ENCODE measurements at regions not wholly inside any gene's neighbourhood (a gene's known extent, or its start where the extent isn't known, plus 50 kb on each side); places are given as distances from the start of the nearest gene placed in this dataset.

GRCh38 chr5:37984300-37984699 lies 144.5 kb upstream of the GDNF start:
- TF ChIP-seq SIN3A (IDR thresholded peaks at IDR 0.05; ENCODE audit: borderline replicate concordance, insufficient read depth, low read depth, low read length) (no peak), POLR2AphosphoS5 (IDR thresholded peaks at IDR 0.05; ENCODE audit: low read depth, low read length) (no peak), REST (IDR thresholded peaks at IDR 0.05; ENCODE audit: insufficient read depth in 1 of 2, low read depth in 2 of 2, low read length in 1 of 2) (no peak), TCF7L2 (IDR thresholded peaks at IDR 0.05; ENCODE audit: low read depth, low read length) (no peak)
- TF ChIP-seq, protein P1, sequence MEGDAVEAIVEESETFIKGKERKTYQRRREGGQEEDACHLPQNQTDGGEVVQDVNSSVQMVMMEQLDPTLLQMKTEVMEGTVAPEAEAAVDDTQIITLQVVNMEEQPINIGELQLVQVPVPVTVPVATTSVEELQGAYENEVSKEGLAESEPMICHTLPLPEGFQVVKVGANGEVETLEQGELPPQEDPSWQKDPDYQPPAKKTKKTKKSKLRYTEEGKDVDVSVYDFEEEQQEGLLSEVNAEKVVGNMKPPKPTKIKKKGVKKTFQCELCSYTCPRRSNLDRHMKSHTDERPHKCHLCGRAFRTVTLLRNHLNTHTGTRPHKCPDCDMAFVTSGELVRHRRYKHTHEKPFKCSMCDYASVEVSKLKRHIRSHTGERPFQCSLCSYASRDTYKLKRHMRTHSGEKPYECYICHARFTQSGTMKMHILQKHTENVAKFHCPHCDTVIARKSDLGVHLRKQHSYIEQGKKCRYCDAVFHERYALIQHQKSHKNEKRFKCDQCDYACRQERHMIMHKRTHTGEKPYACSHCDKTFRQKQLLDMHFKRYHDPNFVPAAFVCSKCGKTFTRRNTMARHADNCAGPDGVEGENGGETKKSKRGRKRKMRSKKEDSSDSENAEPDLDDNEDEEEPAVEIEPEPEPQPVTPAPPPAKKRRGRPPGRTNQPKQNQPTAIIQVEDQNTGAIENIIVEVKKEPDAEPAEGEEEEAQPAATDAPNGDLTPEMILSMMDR (IDR thresholded peaks at IDR 0.05) = no peak
